ENCODE measurements at regions not wholly inside any gene's neighbourhood (a gene's known extent, or its start where the extent isn't known, plus 50 kb on each side); places are given as distances from the start of the nearest gene placed in this dataset.

- TF ChIP-seq CTCF (IDR thresholded peaks at IDR 0.05; ENCODE audit: low read length, missing control alignments) = no peak
- no peak overlapping the region for H3K4me3 ChIP-seq (replicated peaks; ENCODE audit: low read depth, low read length)
- no peak for DNase-seq (ENCODE audit: low read depth)
Measured at GRCh38 chr1:234726359-234726943, 116.5 kb upstream of the IRF2BP2 start.

- peak; percentile 43 for DNase-seq (ENCODE audit: low read depth)
- TF ChIP-seq CTCF (IDR thresholded peaks at IDR 0.05; ENCODE audit: low read length, missing control alignments) = no peak
- no peak overlapping the region for H3K4me3 ChIP-seq (replicated peaks; ENCODE audit: low read depth, low read length)
Measured at GRCh38 chr1:234725177-234726132, 115.5 kb upstream of the IRF2BP2 start.

GRCh38 chr1:234724516-234725176 is 114.7 kb upstream of the IRF2BP2 start:
- DNase-seq (ENCODE audit: low read depth) = peak; percentile 96

GRCh38 chr1:234722904-234723720 is 113.1 kb upstream of the IRF2BP2 start:
- peak overlapping the region; percentile 27 for H3K4me3 ChIP-seq (replicated peaks; ENCODE audit: low read depth, low read length)
- no peak for TF ChIP-seq CTCF (IDR thresholded peaks at IDR 0.05; ENCODE audit: low read length, missing control alignments)
- peak; percentile 95 for DNase-seq (ENCODE audit: low read depth)

More at GRCh38 chr1:234724516-234725176, 114.7 kb upstream of the IRF2BP2 start:
- TF ChIP-seq CTCF (IDR thresholded peaks at IDR 0.05; ENCODE audit: low read length, missing control alignments) = no peak
- H3K4me3 ChIP-seq (replicated peaks; ENCODE audit: low read depth, low read length) = peak overlapping the region; percentile 17

- DNase-seq (ENCODE audit: low read depth) = no peak
- peak overlapping the region; percentile 27 for H3K4me3 ChIP-seq (replicated peaks; ENCODE audit: low read depth, low read length)
- no peak for TF ChIP-seq CTCF (IDR thresholded peaks at IDR 0.05; ENCODE audit: low read length, missing control alignments)
Measured at GRCh38 chr1:234722270-234722704, 112.3 kb upstream of the IRF2BP2 start.
